Vagina (tissue), 2 donors: ENCODE measurements at regions not wholly inside any gene's neighbourhood (a gene's known extent, or its start where the extent isn't known, plus 50 kb on each side); places are given as distances from the start of the nearest gene placed in this dataset.

Source experiments
- DNase-seq, 2 donors: peaks; one replicate each; pipeline ENCODE4 v3.0.0-alpha.2; 2017; ENCODE audit errors: extremely low spot score in 2 of 2
- H3K27ac ChIP-seq: fragments of 200-600 bp; sonication (generic); one replicate; pipeline ENCODE4 v1.5.1; 2019
- H3K27me3 ChIP-seq: fragments of 200-600 bp; sonication (generic); one replicate; pipeline ENCODE4 v1.5.1; 2019
- H3K36me3 ChIP-seq, 2 donors: fragments of 200-600 bp; sonication (generic); one replicate each; pipeline ENCODE4 v1.5.1; 2017 to 2019
- H3K4me1 ChIP-seq: fragments of 200-600 bp; sonication (generic); one replicate; pipeline ENCODE4 v1.5.1; 2019
- H3K4me3 ChIP-seq, 2 donors: fragments of 200-600 bp; sonication (generic); 1 replicate in 1 of 2; 2 replicates in 1 of 2; pipeline ENCODE4 v1.5.1; 2016 to 2019
- H3K9me3 ChIP-seq: fragments of 200-600 bp; sonication (generic); one replicate; pipeline ENCODE4 v1.5.1; 2019
- CTCF ChIP-seq, 3 experiments: fragments of 450-650 bp in 2 of 3; fragments of 200-600 bp in 1 of 3; sonication (generic) in 1 of 3; IDR thresholded peaks; one replicate each; pipeline ENCODE4 v1.5.1; 2017 to 2019; ENCODE audit warnings: antibody characterized with exemption in 3 of 3, mild to moderate bottlenecking in 2 of 3, moderate library complexity in 2 of 3
- POLR2A ChIP-seq, 2 donors: fragments of 450-650 bp; IDR thresholded peaks; one replicate each; pipeline ENCODE4 v1.6.1; 2017; ENCODE audit warnings: antibody characterized with exemption in 2 of 2, mild to moderate bottlenecking in 2 of 2, moderate library complexity in 2 of 2
- POLR2AphosphoS5 ChIP-seq, 2 donors: sonication (generic); formaldehyde crosslinking; IDR thresholded peaks; one replicate each; pipeline ENCODE4 v1.9.0; 2017; ENCODE audit warnings: antibody characterized with exemption in 2 of 2, mild to moderate bottlenecking in 2 of 2, low read depth in 1 of 2; ENCODE audit not compliant: insufficient read depth in 1 of 2
- intact Hi-C: fragments of 100-400 bp; cut with DNase I; formaldehyde crosslinking; loops from one replicate; pipeline ENCODE4 v1.15.1; 2023

- no peak overlapping the region for H3K4me3 ChIP-seq
- DNase-seq = no peak
- H3K4me1 ChIP-seq = no peaks in the 10 kb centered on the region
- no peaks in the 10 kb centered on the region for H3K9me3 ChIP-seq
- H3K27ac ChIP-seq = no peak overlapping the region
- no peaks in the 10 kb centered on the region for H3K36me3 ChIP-seq
- H3K27me3 ChIP-seq = no peaks in the 10 kb centered on the region
- TF ChIP-seq CTCF (IDR thresholded peaks at IDR 0.05) = no peak
- no peak for TF ChIP-seq POLR2A (IDR thresholded peaks at IDR 0.05)
- no peak for TF ChIP-seq POLR2AphosphoS5 (IDR thresholded peaks at IDR 0.05; ENCODE audit: insufficient read depth in 1 of 2, low read depth in 1 of 2)
- intact Hi-C loops = no loop called here
These were observed 407.8 kb upstream of the RGS6 start for GRCh38 chr14:71524320-71524982.

- intact Hi-C loops = no loop called here
- Histone ChIP-seq H3K9me3 (no peaks in the 10 kb centered on the region), H3K36me3 (no peaks in the 10 kb centered on the region), H3K27me3 (no peaks in the 10 kb centered on the region), H3K4me1 (no peaks in the 10 kb centered on the region), H3K4me3 (no peak overlapping the region), H3K27ac (no peak overlapping the region)
- TF ChIP-seq POLR2A (IDR thresholded peaks at IDR 0.05) (no peak), POLR2AphosphoS5 (IDR thresholded peaks at IDR 0.05; ENCODE audit: insufficient read depth in 1 of 2, low read depth in 1 of 2) (no peak), CTCF (IDR thresholded peaks at IDR 0.05) (no peak)
- no peak for DNase-seq
These were observed 406.5 kb upstream of the RGS6 start for GRCh38 chr14:71525663-71526221.

GRCh38 chr14:71526388-71526787 lies 405.8 kb upstream of the RGS6 start:
- TF ChIP-seq CTCF (IDR thresholded peaks at IDR 0.05) = no peak
- TF ChIP-seq POLR2A (IDR thresholded peaks at IDR 0.05) = no peak
- no peak for TF ChIP-seq POLR2AphosphoS5 (IDR thresholded peaks at IDR 0.05; ENCODE audit: insufficient read depth in 1 of 2, low read depth in 1 of 2)
- intact Hi-C loops = no loop called here
- no peak for DNase-seq
- Histone ChIP-seq H3K4me1 (no peaks in the 10 kb centered on the region), H3K36me3 (no peaks in the 10 kb centered on the region), H3K9me3 (no peaks in the 10 kb centered on the region), H3K27me3 (no peaks in the 10 kb centered on the region), H3K4me3 (no peak overlapping the region), H3K27ac (no peak overlapping the region)

GRCh38 chr14:71527838-71528237 lies 404.4 kb upstream of the RGS6 start:
- Histone ChIP-seq H3K27ac (no peak overlapping the region), H3K4me3 (no peak overlapping the region), H3K27me3 (no peaks in the 10 kb centered on the region), H3K36me3 (no peaks in the 10 kb centered on the region), H3K4me1 (peaks cover 8% of the 10 kb centered on the region), H3K9me3 (no peaks in the 10 kb centered on the region)
- no peak for TF ChIP-seq POLR2A (IDR thresholded peaks at IDR 0.05)
- TF ChIP-seq CTCF (IDR thresholded peaks at IDR 0.05) = no peak
- no peak for DNase-seq
- intact Hi-C loops = no loop called here

- Histone ChIP-seq H3K4me1 (peaks cover 10% of the 10 kb centered on the region), H3K9me3 (no peaks in the 10 kb centered on the region), H3K4me3 (no peak overlapping the region), H3K27me3 (no peaks in the 10 kb centered on the region), H3K36me3 (no peaks in the 10 kb centered on the region), H3K27ac (no peak overlapping the region)
- TF ChIP-seq CTCF (IDR thresholded peaks at IDR 0.05) = no peak
- peak in 1 of 2 donors; percentile 50 for TF ChIP-seq POLR2AphosphoS5 (IDR thresholded peaks at IDR 0.05; ENCODE audit: insufficient read depth in 1 of 2, low read depth in 1 of 2)
- no peak for TF ChIP-seq POLR2A (IDR thresholded peaks at IDR 0.05)
- intact Hi-C loops = no loop called here
- DNase-seq = no peak
These were observed 402.4 kb upstream of the RGS6 start for GRCh38 chr14:71529848-71530247.
